Peyer's patch (tissue), 4 donors: ENCODE measurements at regions not wholly inside any gene's neighbourhood (a gene's known extent, or its start where the extent isn't known, plus 50 kb on each side); places are given as distances from the start of the nearest gene placed in this dataset.

ENCODE experiments used
- POLR2A ChIP-seq, 2 donors: fragments of 450-650 bp; IDR thresholded peaks; one replicate each; pipeline ENCODE4 v1.5.1; 2017; ENCODE audit warnings: antibody characterized with exemption in 2 of 2, mild to moderate bottlenecking in 2 of 2, moderate library complexity in 2 of 2
- TF ChIP-seq, protein P1 (sequence below), 6 experiments: fragments of 450-650 bp in 4 of 6; fragments of 200-600 bp in 2 of 6; sonication (generic) in 1 of 6; IDR thresholded peaks; one replicate each; pipeline ENCODE4 v1.5.1; 2017 to 2019; ENCODE audit warnings: antibody characterized with exemption in 6 of 6, mild to moderate bottlenecking in 3 of 6, moderate library complexity in 1 of 6

DNA sequence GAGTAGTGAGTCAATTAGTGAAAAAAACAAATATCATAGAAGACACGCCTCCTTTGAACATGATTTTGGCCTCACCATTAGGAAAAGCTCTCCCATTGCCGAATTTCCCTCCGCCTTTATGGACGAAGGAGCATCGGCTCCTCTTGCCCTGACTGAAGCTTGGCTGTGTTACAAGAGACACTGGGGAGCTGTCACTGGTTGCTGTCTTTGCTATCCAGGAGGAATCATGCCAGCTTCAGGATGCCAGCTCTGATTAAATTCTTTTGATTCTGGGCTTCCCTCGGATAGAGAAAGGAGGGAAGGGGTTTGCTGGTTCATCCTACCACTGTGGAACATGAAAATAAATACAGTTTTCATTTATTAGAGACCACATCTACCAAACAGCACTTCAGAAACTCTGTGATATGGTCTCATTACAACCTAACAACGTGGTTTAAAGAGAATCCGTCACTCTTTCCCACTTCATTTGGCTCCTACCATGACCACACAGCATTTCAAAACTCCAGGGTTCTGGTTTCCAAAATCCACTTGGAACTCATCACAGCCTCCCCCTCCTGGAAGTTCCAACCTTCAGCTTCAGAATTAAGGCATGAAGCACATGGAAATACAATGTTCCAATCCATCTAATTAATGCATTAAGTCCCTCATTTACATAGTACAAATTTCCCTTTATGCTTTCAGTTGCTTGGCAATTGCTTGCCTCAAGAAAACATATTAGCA is 446.0 kb downstream of the EFNB2 start:
- TF ChIP-seq, protein P1, sequence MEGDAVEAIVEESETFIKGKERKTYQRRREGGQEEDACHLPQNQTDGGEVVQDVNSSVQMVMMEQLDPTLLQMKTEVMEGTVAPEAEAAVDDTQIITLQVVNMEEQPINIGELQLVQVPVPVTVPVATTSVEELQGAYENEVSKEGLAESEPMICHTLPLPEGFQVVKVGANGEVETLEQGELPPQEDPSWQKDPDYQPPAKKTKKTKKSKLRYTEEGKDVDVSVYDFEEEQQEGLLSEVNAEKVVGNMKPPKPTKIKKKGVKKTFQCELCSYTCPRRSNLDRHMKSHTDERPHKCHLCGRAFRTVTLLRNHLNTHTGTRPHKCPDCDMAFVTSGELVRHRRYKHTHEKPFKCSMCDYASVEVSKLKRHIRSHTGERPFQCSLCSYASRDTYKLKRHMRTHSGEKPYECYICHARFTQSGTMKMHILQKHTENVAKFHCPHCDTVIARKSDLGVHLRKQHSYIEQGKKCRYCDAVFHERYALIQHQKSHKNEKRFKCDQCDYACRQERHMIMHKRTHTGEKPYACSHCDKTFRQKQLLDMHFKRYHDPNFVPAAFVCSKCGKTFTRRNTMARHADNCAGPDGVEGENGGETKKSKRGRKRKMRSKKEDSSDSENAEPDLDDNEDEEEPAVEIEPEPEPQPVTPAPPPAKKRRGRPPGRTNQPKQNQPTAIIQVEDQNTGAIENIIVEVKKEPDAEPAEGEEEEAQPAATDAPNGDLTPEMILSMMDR (IDR thresholded peaks at IDR 0.05): no peak
- no peak for TF ChIP-seq POLR2A (IDR thresholded peaks at IDR 0.05)
